K562 (cell line): ENCODE measurements at regions not wholly inside any gene's neighbourhood (a gene's known extent, or its start where the extent isn't known, plus 50 kb on each side); places are given as distances from the start of the nearest gene placed in this dataset.

ENCODE experiments used
- ATAC-seq: fragments of 200-7000 bp; cut with Tn5 transposase; 3 replicates; pipeline ENCODE4 v1.9.1; 2020; ENCODE audit warnings: moderate library complexity
- BruUV-seq: library from RNA; stranded (reverse); fragments of 400-500 nt; replicated peaks from 2 replicates; lab custom pipeline; 2021; lab: Mats Ljungman, UMichigan
- CTCF ChIA-PET: fragments of 300-600 bp; formaldehyde crosslinking; extraction: SDS; loops from one replicate; lab custom pipeline; 2021; ENCODE audit warnings: low intra/inter-chr PET ratio; lab: Yijun Ruan, JAX
- POLR2A ChIA-PET: fragments of 300-600, 350-650 bp; sonication (Branson Sonifier 250); formaldehyde crosslinking; extraction: SDS; loops from one replicate; lab custom pipeline; 2021; ENCODE audit warnings: antibody characterized with exemption, inconsistent platforms; lab: Yijun Ruan, JAX
- DNase-seq, 4 experiments: peaks; one replicate each; pipeline versions ENCODE4 v3.0.0 to v3.0.0-alpha.2; 2011 to 2018; ENCODE audit warnings: low spot score in 3 of 4, mixed read lengths in 3 of 4; ENCODE audit errors: extremely low read depth in 1 of 4
- FAIRE-seq: peaks from 2 replicates; lab custom pipeline; 2011; peaks lifted over from hg19 to GRCh38; lab: Jason Lieb, UNC
- H2AFZ ChIP-seq: 2 replicates; pipeline ENCODE4 v1.6.0; 2011; ENCODE audit warnings: low read depth, low read length, control low read depth, inconsistent platforms
- H3K27ac ChIP-seq: fragments of 200-600 bp; 3 replicates; pipeline ENCODE4 v1.8.0; 2011; ENCODE audit warnings: low read depth, mild to moderate bottlenecking, control low read depth, inconsistent platforms, low read length, moderate library complexity, mixed read lengths; ENCODE audit errors: extremely low read depth
- H3K27me3 ChIP-seq, 2 experiments: fragments of 300-600 bp in 1 of 2; 2 replicates in 1 of 2; 3 replicates in 1 of 2; pipeline versions ENCODE4 v1.6.0 to v1.8.0; 2011; ENCODE audit warnings: inconsistent platforms in 2 of 2, low read length in 2 of 2, mild to moderate bottlenecking in 1 of 2, mixed read lengths in 1 of 2, moderate library complexity in 1 of 2; ENCODE audit not compliant: control insufficient read depth in 2 of 2, insufficient read depth in 2 of 2
- H3K36me3 ChIP-seq: fragments of 300-600 bp; 3 replicates; pipeline ENCODE4 v1.8.0; 2011; ENCODE audit warnings: mild to moderate bottlenecking, low read length, inconsistent platforms; ENCODE audit not compliant: control insufficient read depth, insufficient read depth
- H3K4me1 ChIP-seq, 2 experiments: fragments of 200-600 bp in 1 of 2; replicated peaks in 1 of 2; 2 replicates in 1 of 2; 3 replicates in 1 of 2; pipeline versions ENCODE4 v1.5.1 to v1.8.0; 2011; ENCODE audit warnings: inconsistent platforms in 2 of 2, low read length in 2 of 2, mild to moderate bottlenecking in 1 of 2, mixed read lengths in 1 of 2, moderate library complexity in 1 of 2; ENCODE audit not compliant: control insufficient read depth in 2 of 2, insufficient read depth in 2 of 2
- H3K4me2 ChIP-seq: 2 replicates; pipeline ENCODE4 v1.6.1; 2011; ENCODE audit warnings: low read length, control low read depth, inconsistent platforms, mixed read lengths; ENCODE audit not compliant: insufficient read depth
- H3K4me3 ChIP-seq: fragments of 200-600 bp; sonication (generic), shearing (Covaris generic); 2 replicates; pipeline ENCODE4 v1.5.1; 2016; ENCODE audit warnings: control low read depth, inconsistent platforms
- H3K79me2 ChIP-seq: fragments of 200-600 bp; 3 replicates; pipeline ENCODE4 v1.8.0; 2011; ENCODE audit warnings: low read length, inconsistent platforms; ENCODE audit not compliant: control insufficient read depth, insufficient read depth
- H3K9ac ChIP-seq, 2 experiments: 2 replicates each; pipeline versions ENCODE4 v1.6.0 to v1.6.1; 2011; ENCODE audit warnings: low read depth in 2 of 2, low read length in 2 of 2, control low read depth in 1 of 2, inconsistent platforms in 1 of 2, mild to moderate bottlenecking in 1 of 2, mixed read lengths in 1 of 2; ENCODE audit not compliant: insufficient read depth in 1 of 2
- H3K9me1 ChIP-seq: one replicate; pipeline ENCODE4 v1.6.0; 2011; ENCODE audit warnings: inconsistent platforms, mild to moderate bottlenecking, low read length, moderate library complexity; ENCODE audit not compliant: control insufficient read depth, insufficient read depth
- H3K9me3 ChIP-seq: replicated peaks from 2 replicates; pipeline ENCODE4 v1.5.1; 2011; ENCODE audit warnings: low read depth, low read length, inconsistent platforms; ENCODE audit not compliant: control insufficient read depth, insufficient read depth
- H4K20me1 ChIP-seq: replicated peaks from 2 replicates; pipeline ENCODE4 v1.6.1; 2011; ENCODE audit warnings: low read length, inconsistent platforms, mixed read lengths; ENCODE audit not compliant: control insufficient read depth, insufficient read depth
- ATF3 ChIP-seq, 2 experiments: fragments of 450-650 bp in 1 of 2; sonication (generic) in 1 of 2; formaldehyde crosslinking in 1 of 2; IDR thresholded peaks in 1 of 2; conservative IDR thresholded peaks in 1 of 2; 2 replicates each; pipeline versions ENCODE4 v1.6.1 to v1.8.1; 2016 to 2023; ENCODE audit warnings: mild to moderate bottlenecking in 2 of 2, moderate library complexity in 2 of 2, inconsistent platforms in 1 of 2, missing genetic modification reagents in 1 of 2
- BACH1 ChIP-seq: fragments of 200-800 bp; sonication (Bioruptor generic); IDR thresholded peaks from 2 replicates; pipeline ENCODE4 v1.6.1; 2016; ENCODE audit warnings: missing genetic modification characterization, missing compliant biosample characterization
- CREB5 ChIP-seq: fragments of 250-450 bp; sonication (Bioruptor Pico); IDR thresholded peaks from 2 replicates; pipeline ENCODE4 v1.5.0; 2020; ENCODE audit warnings: mild to moderate bottlenecking
- GATAD2A ChIP-seq: fragments of 450-650 bp; IDR thresholded peaks from 2 replicates; pipeline ENCODE4 v1.6.1; 2017
- PURB ChIP-seq: sonication (generic); formaldehyde crosslinking; IDR thresholded peaks from 2 replicates; pipeline ENCODE4 v1.9.0; 2021; ENCODE audit warnings: low read depth, mild to moderate bottlenecking, missing genetic modification reagents
- RBM34 ChIP-seq: fragments of 200-400 bp; formaldehyde crosslinking; IDR thresholded peaks from 2 replicates; pipeline ENCODE4 v1.6.1; 2018; ENCODE audit warnings: low read length, borderline replicate concordance; ENCODE audit not compliant: insufficient read depth
- SMARCA5 ChIP-seq: fragments of 450-650 bp; IDR thresholded peaks from 2 replicates; pipeline ENCODE4 v1.6.1; 2016
- TFE3 ChIP-seq: fragments of 450-650 bp; formaldehyde crosslinking; IDR thresholded peaks from 2 replicates; pipeline ENCODE4 v1.4.0; 2020; ENCODE audit warnings: mild to moderate bottlenecking, mixed read lengths
- ZBTB17 ChIP-seq: fragments of 450-650 bp; formaldehyde crosslinking; IDR thresholded peaks from 2 replicates; pipeline ENCODE4 v1.4.0; 2020; ENCODE audit warnings: mild to moderate bottlenecking
- ZFP1 ChIP-seq: fragments of 450-650 bp; formaldehyde crosslinking; IDR thresholded peaks from 2 replicates; pipeline ENCODE4 v1.4.0; 2020; ENCODE audit warnings: mild to moderate bottlenecking, mixed read lengths
- ZNF175 ChIP-seq: fragments of 200-800 bp; sonication (Bioruptor generic); IDR thresholded peaks from 2 replicates; pipeline ENCODE4 v1.6.1; 2016; ENCODE audit warnings: low read depth, mild to moderate bottlenecking, missing genetic modification characterization, missing compliant biosample characterization
- ZNF23 ChIP-seq: fragments of 250-450 bp; sonication (Bioruptor Pico); IDR thresholded peaks from 2 replicates; pipeline ENCODE4 v1.4.0; 2020; ENCODE audit warnings: mild to moderate bottlenecking
- WGBS: fragments of 100-300 bp; shearing (Covaris generic); methylation state at CpG from one replicate; pipeline ENCODE4 v1.1.6; 2016; ENCODE audit warnings: low coverage, mixed read lengths; ENCODE audit not compliant: insufficient coverage; ENCODE audit errors: missing lambda C conversion rate; 5-methylcytosine and 5-hydroxymethylcytosine counted together
- in situ Hi-C: fragments of 300-500 bp; cut with MboI; formaldehyde crosslinking; loops from 4 replicates; pipeline ENCODE4 v1.15.0; 2018; ENCODE audit warnings: inconsistent platforms, mixed read lengths
- intact Hi-C: fragments of 100-400 bp; cut with micrococcal nuclease; formaldehyde crosslinking; loops from 2 replicates; pipeline ENCODE4 v1.14.2; 2022

GRCh38 chr20:58084566-58084965, 143.9 kb downstream of the ANKRD60 start:
- 0% methylated on average over 7 of the region's 7 CpGs for WGBS
- no peak for FAIRE-seq
- Histone ChIP-seq H4K20me1 (no peaks in the 10 kb centered on the region), H2AFZ (no peak overlapping the region), H3K27me3 (peaks cover 4 to 5% of the 10 kb centered on the region in 2 experiments; a peak in 2 of 5 replicates), H3K36me3 (no peaks in the 10 kb centered on the region), H3K4me3 (no peak overlapping the region), H3K4me2 (no peak overlapping the region), H3K4me1 (no peaks in the 10 kb centered on the region), H3K9me1 (no peaks in the 10 kb centered on the region), H3K9me3 (no peaks in the 10 kb centered on the region), H3K79me2 (no peaks in the 10 kb centered on the region), H3K9ac (no peak overlapping the region), H3K27ac (no peak overlapping the region)
- ChIA-PET CTCF (no interaction called here), POLR2A (no interaction called here)
- in situ Hi-C loops: no loop called here
- DNase-seq: no peak
- ATAC-seq: no peak
- TF ChIP-seq ZFP1 (CRISPR knock-in tag): no peak
- no TSS peak for BruUV-seq
- intact Hi-C loops: no loop called here

GRCh38 chr20:58081846-58082245, 146.6 kb downstream of the ANKRD60 start:
- Histone ChIP-seq H3K4me1 (no peaks in the 10 kb centered on the region), H3K79me2 (no peaks in the 10 kb centered on the region), H3K9me3 (no peaks in the 10 kb centered on the region), H3K27me3 (peaks cover 0 to 4% of the 10 kb centered on the region in 2 experiments; a peak in 2 of 5 replicates), H4K20me1 (no peaks in the 10 kb centered on the region), H3K27ac (no peak overlapping the region), H2AFZ (no peak overlapping the region), H3K4me3 (no peak overlapping the region), H3K9ac (no peak overlapping the region), H3K4me2 (no peak overlapping the region), H3K9me1 (no peaks in the 10 kb centered on the region), H3K36me3 (no peaks in the 10 kb centered on the region)
- DNase-seq: no peak
- ChIA-PET POLR2A (no interaction called here), CTCF (no interaction called here)
- FAIRE-seq: no peak
- in situ Hi-C loops: no loop called here
- BruUV-seq: no TSS peak
- intact Hi-C loops: no loop called here
- WGBS: 0% methylated on average over 1 of the region's 1 CpG
- no peak for ATAC-seq
- TF ChIP-seq ZNF23 (no peak), ZBTB17 (CRISPR knock-in tag) (no peak), PURB (CRISPR knock-in tag) (no peak), TFE3 (CRISPR knock-in tag) (no peak), BACH1 (no peak), ZNF175 (CRISPR knock-in tag) (no peak), GATAD2A (no peak), SMARCA5 (no peak), CREB5 (no peak), RBM34 (no peak), ATF3 (IDR thresholded peaks at IDR 0.05) (no peak), ATF3 (CRISPR knock-in tag; conservative IDR thresholded peaks at IDR 0.05) (no peak)
